ENCODE measurements at regions not wholly inside any gene's neighbourhood (a gene's known extent, or its start where the extent isn't known, plus 50 kb on each side); places are given as distances from the start of the nearest gene placed in this dataset.

GRCh38 chr6:12580290-12580689 is 136.3 kb upstream of the PHACTR1 start:
- TF ChIP-seq CTCF (IDR thresholded peaks at IDR 0.05; ENCODE audit: low read depth, low read length), result no peak
- no peak for TF ChIP-seq EZH2phosphoT487 (IDR thresholded peaks at IDR 0.05; ENCODE audit: low read depth)
